ENCODE measurements at regions not wholly inside any gene's neighbourhood (a gene's known extent, or its start where the extent isn't known, plus 50 kb on each side); places are given as distances from the start of the nearest gene placed in this dataset.

DNA sequence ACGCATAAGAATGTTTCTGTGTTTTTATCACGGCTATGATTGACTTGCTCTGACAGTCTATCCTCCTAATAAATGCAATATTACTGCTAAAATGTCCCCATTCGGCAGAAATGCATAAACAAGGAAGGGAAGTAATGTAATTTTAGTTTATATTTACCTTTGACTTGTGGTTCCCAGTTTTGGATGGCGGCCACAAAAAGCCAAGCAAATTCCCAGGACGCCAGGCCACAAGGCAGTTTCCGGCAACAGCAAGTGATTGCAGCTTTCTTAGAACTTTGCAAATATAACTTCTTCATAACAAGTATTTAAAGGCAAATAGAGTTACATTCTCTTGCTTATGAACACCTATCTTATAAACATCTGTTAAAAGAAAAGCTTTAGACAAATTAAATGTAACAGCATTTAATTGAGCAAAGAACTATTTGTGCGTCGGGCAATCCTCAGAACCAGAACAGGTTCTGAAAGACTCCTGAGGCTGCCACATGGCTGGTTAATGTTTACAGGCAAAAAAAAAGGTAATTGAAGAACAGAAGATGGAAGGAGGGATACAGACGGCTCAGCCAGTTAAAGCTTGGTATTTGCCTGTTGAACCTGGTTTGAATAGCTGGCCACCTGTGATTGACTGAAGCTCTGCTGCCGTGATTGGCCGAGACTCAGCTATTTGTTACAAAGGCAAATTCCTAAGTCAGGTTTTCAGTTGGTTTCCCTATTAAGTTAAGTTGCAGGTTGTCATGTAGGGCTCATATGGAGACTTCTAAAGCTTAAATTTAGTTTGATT is 80.8 kb downstream of the C21orf91 start:
- no peak overlapping the region for H3K27ac Mint-ChIP-seq
- ATAC-seq (replicated peaks) (no peak), DNase-seq (no peak)
- no peaks in the 10 kb centered on the region for H3K9me3 Mint-ChIP-seq
- H3K4me3 Mint-ChIP-seq = no peak overlapping the region
- H3K4me1 Mint-ChIP-seq = no peaks in the 10 kb centered on the region
- H3K27me3 Mint-ChIP-seq = peaks cover 6 to 7% of the 10 kb centered on the region in 2 donors
- no peaks in the 10 kb centered on the region for H3K36me3 Mint-ChIP-seq

- Mint-ChIP-seq H3K9me3 (no peaks in the 10 kb centered on the region), H3K27ac (no peak overlapping the region), H3K4me3 (no peak overlapping the region), H3K4me1 (no peaks in the 10 kb centered on the region), H3K27me3 (peaks cover 6 to 7% of the 10 kb centered on the region in 2 donors), H3K36me3 (no peaks in the 10 kb centered on the region)
- DNase-seq (no peak), ATAC-seq (replicated peaks) (no peak)
These were observed 83.1 kb downstream of the C21orf91 start for GRCh38 chr21:17736072-17736471.

- Mint-ChIP-seq H3K27me3 (peaks cover 5 to 6% of the 10 kb centered on the region in 2 donors), H3K27ac (no peak overlapping the region), H3K4me1 (no peaks in the 10 kb centered on the region), H3K4me3 (no peak overlapping the region), H3K9me3 (no peaks in the 10 kb centered on the region), H3K36me3 (no peaks in the 10 kb centered on the region)
- ATAC-seq (replicated peaks) (no peak), DNase-seq (no peak)
These were observed 85.9 kb downstream of the C21orf91 start for GRCh38 chr21:17733209-17733608.

DNA sequence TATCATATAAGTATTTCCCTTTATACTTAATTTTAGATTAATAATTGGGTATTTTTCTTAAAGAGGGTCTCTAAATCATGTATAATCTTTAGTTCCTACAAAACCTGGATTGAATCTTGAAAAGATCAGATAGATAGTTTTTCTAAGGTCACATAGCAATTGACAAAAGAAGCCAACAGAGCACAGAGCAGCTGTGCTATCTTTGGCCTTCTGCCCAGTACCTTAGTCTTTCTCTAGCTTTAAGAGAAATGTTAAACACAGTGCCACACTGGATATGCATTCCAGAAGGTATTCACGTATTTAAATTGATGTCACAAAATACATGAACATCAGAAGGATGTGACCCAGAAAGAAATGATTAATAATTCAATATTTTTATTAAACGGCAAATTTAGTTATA is 86.8 kb downstream of the C21orf91 start:
- ATAC-seq (replicated peaks) (no peak), DNase-seq (no peak)
- peaks cover 5 to 6% of the 10 kb centered on the region in 2 donors for H3K27me3 Mint-ChIP-seq
- H3K9me3 Mint-ChIP-seq = no peaks in the 10 kb centered on the region
- no peaks in the 10 kb centered on the region for H3K4me1 Mint-ChIP-seq
- no peaks in the 10 kb centered on the region for H3K36me3 Mint-ChIP-seq
- no peak overlapping the region for H3K4me3 Mint-ChIP-seq
- no peak overlapping the region for H3K27ac Mint-ChIP-seq

DNA sequence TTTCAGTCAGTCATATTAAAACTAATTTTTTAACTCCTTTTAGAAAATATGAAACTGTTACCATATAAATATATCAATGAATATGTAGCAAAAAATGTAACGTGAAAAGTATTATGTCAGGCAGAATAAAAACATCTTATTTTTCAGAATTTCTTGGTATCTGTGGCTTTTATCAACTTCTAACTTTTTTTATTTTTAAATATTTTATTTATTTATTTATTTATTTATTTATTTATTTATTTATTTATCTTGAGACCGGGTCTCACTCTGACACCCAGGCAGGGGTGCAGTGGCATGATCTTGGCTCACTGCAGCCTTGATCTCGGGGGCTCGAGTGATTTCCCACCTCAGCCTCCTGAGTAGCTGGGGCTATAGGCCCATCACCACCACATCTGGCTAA is 87.6 kb downstream of the C21orf91 start:
- Mint-ChIP-seq H3K4me3 (no peak overlapping the region), H3K4me1 (no peaks in the 10 kb centered on the region), H3K36me3 (no peaks in the 10 kb centered on the region), H3K9me3 (no peaks in the 10 kb centered on the region), H3K27ac (no peak overlapping the region), H3K27me3 (peaks cover 5 to 6% of the 10 kb centered on the region in 2 donors)
- DNase-seq (no peak), ATAC-seq (replicated peaks) (no peak)

DNA sequence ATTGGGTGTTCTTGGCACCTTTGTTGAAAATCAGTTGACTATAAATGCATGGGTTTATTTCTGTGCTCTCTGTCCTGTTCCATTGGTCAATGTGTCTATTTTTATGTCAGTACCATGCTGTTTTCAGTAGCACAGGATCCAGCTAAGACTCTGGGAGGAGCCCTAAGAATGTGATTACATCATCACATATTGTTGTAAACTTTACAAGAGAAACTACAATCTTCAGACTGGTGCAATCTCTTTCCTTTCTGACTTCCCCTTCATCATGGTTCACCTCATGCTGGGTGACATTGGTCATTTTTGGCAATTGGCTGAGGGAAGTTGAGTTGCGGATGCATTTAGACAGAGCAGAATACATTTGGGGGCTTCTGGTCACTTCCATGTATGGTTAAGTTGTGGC is 88.4 kb downstream of the C21orf91 start:
- Mint-ChIP-seq H3K27me3 (peaks cover 0 to 6% of the 10 kb centered on the region in 2 donors), H3K4me3 (no peak overlapping the region), H3K4me1 (no peaks in the 10 kb centered on the region), H3K27ac (no peak overlapping the region), H3K36me3 (no peaks in the 10 kb centered on the region), H3K9me3 (no peaks in the 10 kb centered on the region)
- ATAC-seq (replicated peaks) (peak in 1 of 2 donors; percentile 33), DNase-seq (no peak)

DNA sequence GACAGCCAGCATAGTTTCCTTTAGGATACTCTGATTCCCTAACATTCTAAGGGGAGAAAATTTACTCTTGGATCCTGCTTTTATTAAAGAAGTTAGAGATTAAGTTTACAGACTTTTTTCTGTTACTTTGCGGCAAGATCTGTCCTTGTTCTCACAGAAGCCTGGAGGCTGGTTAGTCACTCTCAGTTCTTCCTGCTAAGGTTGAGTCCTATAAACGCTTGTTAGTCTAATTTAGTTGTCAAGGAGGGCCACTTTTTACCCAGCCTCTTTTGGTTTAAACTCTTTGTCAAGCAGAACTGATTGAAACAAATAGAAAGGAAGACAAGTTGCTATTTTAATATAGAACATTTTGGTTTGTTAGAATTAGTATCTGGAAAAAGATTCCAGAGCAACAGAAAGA is 89.7 kb downstream of the C21orf91 start:
- H3K4me3 Mint-ChIP-seq = no peak overlapping the region
- no peak overlapping the region for H3K27ac Mint-ChIP-seq
- no peaks in the 10 kb centered on the region for H3K36me3 Mint-ChIP-seq
- H3K4me1 Mint-ChIP-seq = no peaks in the 10 kb centered on the region
- no peak for ATAC-seq (replicated peaks)
- H3K9me3 Mint-ChIP-seq = no peaks in the 10 kb centered on the region
- peaks cover 0 to 6% of the 10 kb centered on the region in 2 donors for H3K27me3 Mint-ChIP-seq
- no peak for DNase-seq

GRCh38 chr21:17727361-17727760 is 91.8 kb downstream of the C21orf91 start:
- Mint-ChIP-seq H3K4me3 (no peak overlapping the region), H3K4me1 (no peaks in the 10 kb centered on the region), H3K27ac (no peak overlapping the region), H3K9me3 (no peaks in the 10 kb centered on the region), H3K27me3 (no peaks in the 10 kb centered on the region), H3K36me3 (no peaks in the 10 kb centered on the region)
- ATAC-seq (replicated peaks) = no peak
- DNase-seq = no peak

GRCh38 chr21:17726047-17726829 is 92.9 kb downstream of the C21orf91 start:
- Mint-ChIP-seq H3K4me3 (no peak overlapping the region), H3K27ac (no peak overlapping the region), H3K36me3 (no peaks in the 10 kb centered on the region), H3K27me3 (no peaks in the 10 kb centered on the region), H3K9me3 (peaks cover 0 to 1% of the 10 kb centered on the region in 2 donors), H3K4me1 (no peaks in the 10 kb centered on the region)
- DNase-seq = no peak
- no peak for ATAC-seq (replicated peaks)

DNA sequence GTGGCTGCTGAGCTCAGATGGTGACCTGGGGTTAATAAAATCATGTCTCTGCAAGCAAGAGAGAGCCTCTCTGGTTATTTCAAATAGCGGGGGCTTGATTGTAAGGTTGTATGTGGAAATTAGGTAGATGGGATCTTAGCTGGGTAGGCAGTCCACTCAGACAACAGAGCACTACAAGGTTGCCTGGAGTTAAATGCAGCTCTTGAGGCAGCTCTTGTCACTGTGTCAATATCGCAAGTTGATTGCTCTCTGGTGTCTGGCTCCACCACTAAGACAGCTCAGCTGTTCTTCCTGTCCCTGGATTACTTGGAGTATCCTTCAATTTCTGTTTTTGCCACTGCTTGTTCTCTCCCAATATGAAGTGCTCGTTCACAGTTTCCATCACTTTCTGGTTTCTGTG is 93.8 kb downstream of the C21orf91 start:
- no peak overlapping the region for H3K4me3 Mint-ChIP-seq
- H3K27ac Mint-ChIP-seq = no peak overlapping the region
- no peaks in the 10 kb centered on the region for H3K27me3 Mint-ChIP-seq
- peaks cover 0 to 2% of the 10 kb centered on the region in 2 donors for H3K9me3 Mint-ChIP-seq
- ATAC-seq (replicated peaks) (no peak), DNase-seq (no peak)
- H3K36me3 Mint-ChIP-seq = no peaks in the 10 kb centered on the region
- H3K4me1 Mint-ChIP-seq = no peaks in the 10 kb centered on the region

DNA sequence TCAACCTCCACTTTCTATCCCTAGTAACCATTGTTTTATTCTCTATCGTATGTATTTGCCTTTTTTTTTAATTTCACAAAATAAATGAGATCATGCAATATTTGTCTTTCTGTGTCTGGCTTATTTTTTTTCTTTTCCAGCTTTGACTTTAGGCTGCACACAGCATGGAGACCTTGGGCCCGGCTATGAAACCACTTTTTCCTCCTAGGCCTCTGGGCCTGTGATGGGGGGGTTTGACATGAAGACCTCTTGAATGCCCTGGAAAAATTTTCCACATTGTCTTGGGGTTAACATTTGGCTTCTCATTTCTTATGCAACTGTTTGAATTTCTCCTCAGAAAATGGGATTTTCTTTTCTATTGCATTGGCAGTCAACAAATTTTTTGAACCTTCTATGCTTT is 100.2 kb upstream of the BTG3 start:
- ATAC-seq (replicated peaks) (no peak), DNase-seq (no peak)
- Mint-ChIP-seq H3K4me3 (no peak overlapping the region), H3K9me3 (peaks cover 10 to 12% of the 10 kb centered on the region in 2 donors), H3K36me3 (peaks cover 3 to 11% of the 10 kb centered on the region in 2 donors), H3K27me3 (peaks cover 12 to 19% of the 10 kb centered on the region in 2 donors), H3K4me1 (peaks cover 7 to 13% of the 10 kb centered on the region in 2 donors), H3K27ac (no peak overlapping the region)

DNA sequence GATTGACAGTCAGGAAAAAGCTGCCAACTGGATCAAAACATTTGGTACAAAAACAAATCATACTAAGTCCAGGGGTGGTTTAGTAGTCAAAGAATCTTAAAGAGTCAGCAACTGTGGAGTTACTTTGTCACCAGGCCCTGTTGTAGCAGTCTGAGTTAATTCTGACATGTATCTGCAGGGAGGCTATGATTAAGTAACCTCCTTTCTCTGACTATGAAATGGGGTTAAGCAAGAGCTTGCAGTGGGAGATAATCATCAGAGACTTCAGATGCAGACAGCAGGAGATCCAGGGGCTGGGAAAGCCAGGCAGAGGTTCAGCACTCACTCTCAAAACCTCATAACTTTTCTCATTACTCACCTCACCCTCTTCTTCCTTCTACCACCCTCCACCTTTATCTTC is 99.2 kb upstream of the BTG3 start:
- ATAC-seq (replicated peaks) = no peak
- peaks cover 3 to 11% of the 10 kb centered on the region in 2 donors for H3K36me3 Mint-ChIP-seq
- H3K27me3 Mint-ChIP-seq = peaks cover 12 to 19% of the 10 kb centered on the region in 2 donors
- peaks cover 10 to 12% of the 10 kb centered on the region in 2 donors for H3K9me3 Mint-ChIP-seq
- peaks cover 7 to 13% of the 10 kb centered on the region in 2 donors for H3K4me1 Mint-ChIP-seq
- H3K27ac Mint-ChIP-seq = no peak overlapping the region
- DNase-seq = no peak
- H3K4me3 Mint-ChIP-seq = no peak overlapping the region

- Mint-ChIP-seq H3K36me3 (peaks cover 3 to 11% of the 10 kb centered on the region in 2 donors), H3K4me1 (peaks cover 7 to 13% of the 10 kb centered on the region in 2 donors), H3K27ac (no peak overlapping the region), H3K27me3 (peaks cover 15 to 22% of the 10 kb centered on the region in 2 donors), H3K4me3 (no peak overlapping the region), H3K9me3 (peaks cover 10 to 12% of the 10 kb centered on the region in 2 donors)
- DNase-seq (no peak), ATAC-seq (replicated peaks) (peak; percentile 96 to 99)
These were observed 96.5 kb upstream of the BTG3 start for GRCh38 chr21:17709266-17709611.

GRCh38 chr21:17708522-17709265 is 96.0 kb upstream of the BTG3 start:
- peaks cover 12 to 20% of the 10 kb centered on the region in 2 donors for H3K27me3 Mint-ChIP-seq
- H3K9me3 Mint-ChIP-seq = peaks cover 10% of the 10 kb centered on the region in 2 donors
- DNase-seq (no peak), ATAC-seq (replicated peaks) (peak; percentile 25 to 34)
- no peak overlapping the region for H3K4me3 Mint-ChIP-seq
- no peak overlapping the region for H3K27ac Mint-ChIP-seq
- peaks cover 7 to 13% of the 10 kb centered on the region in 2 donors for H3K4me1 Mint-ChIP-seq
- peaks cover 3 to 11% of the 10 kb centered on the region in 2 donors for H3K36me3 Mint-ChIP-seq

Data from stimulated activated naive B cell treated with anti-CD40 and anti-IgM and Interleukin-4, amounts not matched to agents 10 μg/mL and 1 μg/mL and 100 μg/mL, for 72 hours (primary cell).